H9 (cell line): ENCODE measurements at regions not wholly inside any gene's neighbourhood (a gene's known extent, or its start where the extent isn't known, plus 50 kb on each side); places are given as distances from the start of the nearest gene placed in this dataset.

Experiments used
- DNase-seq: peaks from one replicate; pipeline ENCODE4 v3.0.0-alpha.2; 2017
- H2AFZ ChIP-seq: one replicate; pipeline ENCODE4 v1.6.1; 2013; ENCODE audit warnings: mild to moderate bottlenecking, low read length, control low read depth, moderate library complexity
- H2AK5ac ChIP-seq: 2 replicates; pipeline ENCODE4 v1.6.1; 2013; ENCODE audit warnings: low read length, control low read depth, mixed read lengths; ENCODE audit not compliant: insufficient read length
- H2BK120ac ChIP-seq: one replicate; pipeline ENCODE4 v1.6.1; 2013; ENCODE audit warnings: low read depth, mild to moderate bottlenecking, low read length, control low read depth, inconsistent platforms; ENCODE audit not compliant: poor library complexity, severe bottlenecking
- H2BK12ac ChIP-seq: 2 replicates; pipeline ENCODE4 v1.6.1; 2013; ENCODE audit warnings: low read length, control low read depth, mixed read lengths, low read depth; ENCODE audit not compliant: insufficient read length
- H2BK15ac ChIP-seq: 2 replicates; pipeline ENCODE4 v1.6.1; 2013; ENCODE audit warnings: low read depth, low read length, control low read depth
- H2BK20ac ChIP-seq: one replicate; pipeline ENCODE4 v1.6.1; 2013; ENCODE audit warnings: low read depth, mild to moderate bottlenecking, low read length, control low read depth, inconsistent platforms; ENCODE audit not compliant: poor library complexity, severe bottlenecking
- H2BK5ac ChIP-seq: 2 replicates; pipeline ENCODE4 v1.6.1; 2013; ENCODE audit warnings: low read length, control low read depth, mixed read lengths; ENCODE audit not compliant: insufficient read length
- H3K14ac ChIP-seq: 2 replicates; pipeline ENCODE4 v1.6.1; 2013; ENCODE audit warnings: low read length, control low read depth; ENCODE audit not compliant: insufficient read depth
- H3K18ac ChIP-seq: 2 replicates; pipeline ENCODE4 v1.6.1; 2013; ENCODE audit warnings: low read depth, mild to moderate bottlenecking, mixed read lengths, low read length, control low read depth; ENCODE audit not compliant: insufficient read length
- H3K23ac ChIP-seq: 2 replicates; pipeline ENCODE4 v1.6.1; 2013; ENCODE audit warnings: low read length, control low read depth, mixed read lengths, low read depth; ENCODE audit not compliant: insufficient read length
- H3K23me2 ChIP-seq: 2 replicates; pipeline ENCODE4 v1.6.1; 2013; ENCODE audit warnings: low read depth, mild to moderate bottlenecking, mixed read lengths, low read length, control low read depth; ENCODE audit not compliant: insufficient read length, poor library complexity, severe bottlenecking
- H3K27ac ChIP-seq: 2 replicates; pipeline ENCODE4 v1.5.1; 2013; ENCODE audit warnings: low read length, control low read depth, mixed read lengths, low read depth; ENCODE audit not compliant: insufficient read length
- H3K27me3 ChIP-seq: 2 replicates; pipeline ENCODE4 v1.6.1; 2013; ENCODE audit warnings: low read length, control low read depth, inconsistent platforms; ENCODE audit not compliant: insufficient read depth
- H3K4ac ChIP-seq: 2 replicates; pipeline ENCODE4 v1.6.1; 2013; ENCODE audit warnings: low read depth, mild to moderate bottlenecking, control low read depth, inconsistent platforms, low read length, moderate library complexity
- H3K4me1 ChIP-seq: 2 replicates; pipeline ENCODE4 v1.6.1; 2013; ENCODE audit warnings: low read length, control low read depth, inconsistent platforms; ENCODE audit not compliant: insufficient read depth
- H3K4me2 ChIP-seq: 2 replicates; pipeline ENCODE4 v1.6.1; 2013; ENCODE audit warnings: low read length, control low read depth, mixed read lengths; ENCODE audit not compliant: insufficient read length, insufficient read depth
- H3K56ac ChIP-seq: 2 replicates; pipeline ENCODE4 v1.6.1; 2013; ENCODE audit warnings: low read depth, mild to moderate bottlenecking, mixed read lengths, low read length, control low read depth; ENCODE audit not compliant: insufficient read length
- H3K79me1 ChIP-seq: 2 replicates; pipeline ENCODE4 v1.6.1; 2013; ENCODE audit warnings: low read depth, mild to moderate bottlenecking, moderate library complexity, low read length, control low read depth, inconsistent platforms; ENCODE audit not compliant: insufficient read depth, poor library complexity, severe bottlenecking
- H3K79me2 ChIP-seq: 2 replicates; pipeline ENCODE4 v1.6.1; 2013; ENCODE audit warnings: low read length, control low read depth, inconsistent platforms; ENCODE audit not compliant: insufficient read depth
- H3K9ac ChIP-seq: 2 replicates; pipeline ENCODE4 v1.6.1; 2013; ENCODE audit warnings: low read length, control low read depth, mixed read lengths; ENCODE audit not compliant: insufficient read length; ENCODE audit errors: extremely low read depth
- H3K9me3 ChIP-seq: one replicate; pipeline ENCODE4 v1.6.1; 2013; ENCODE audit warnings: low read depth, low read length, inconsistent platforms; ENCODE audit not compliant: control insufficient read depth
- H3T11ph ChIP-seq: one replicate; pipeline ENCODE4 v1.6.1; 2013; ENCODE audit warnings: mild to moderate bottlenecking, low read length, control low read depth, inconsistent platforms
- H4K20me1 ChIP-seq: one replicate; pipeline ENCODE4 v1.6.1; 2013; ENCODE audit not compliant: control insufficient read depth, insufficient read length, insufficient read depth
- H4K5ac ChIP-seq: 2 replicates; pipeline ENCODE4 v1.6.1; 2013; ENCODE audit warnings: low read depth, mild to moderate bottlenecking, mixed read lengths, low read length, control low read depth; ENCODE audit not compliant: insufficient read length
- H4K8ac ChIP-seq: replicated peaks from 2 replicates; pipeline ENCODE4 v1.6.1; 2013; ENCODE audit warnings: low read length, control low read depth, mixed read lengths, low read depth; ENCODE audit not compliant: insufficient read length
- H4K91ac ChIP-seq: 2 replicates; pipeline ENCODE4 v1.6.1; 2013; ENCODE audit warnings: low read depth, mild to moderate bottlenecking, moderate library complexity, mixed read lengths, low read length, control low read depth; ENCODE audit not compliant: insufficient read length
- H3K27ac Mint-ChIP-seq, 3 experiments: 2 replicates in 2 of 3; 3 replicates in 1 of 3; pipeline ENCODE4 v1.8.0; 2020 to 2021; ENCODE audit warnings: mixed read lengths in 3 of 3, mild to moderate bottlenecking in 1 of 3, moderate library complexity in 1 of 3
- H3K27me3 Mint-ChIP-seq: 2 replicates; pipeline ENCODE4 v1.8.0; 2021; ENCODE audit warnings: low read depth, mild to moderate bottlenecking, moderate library complexity, mixed read lengths
- H3K36me3 Mint-ChIP-seq, 3 experiments: 2 replicates in 2 of 3; 3 replicates in 1 of 3; pipeline ENCODE4 v1.8.0; 2020 to 2021; ENCODE audit warnings: low read depth in 3 of 3, mixed read lengths in 3 of 3; ENCODE audit not compliant: insufficient read depth in 1 of 3
- H3K4me1 Mint-ChIP-seq, 2 experiments: 2 replicates each; pipeline ENCODE4 v1.8.0; 2020; ENCODE audit warnings: mixed read lengths in 2 of 2
- H3K4me3 Mint-ChIP-seq, 2 experiments: 2 replicates in 1 of 2; 3 replicates in 1 of 2; pipeline ENCODE4 v1.8.0; 2020 to 2021; ENCODE audit warnings: mild to moderate bottlenecking in 2 of 2, mixed read lengths in 2 of 2, moderate library complexity in 1 of 2
- H3K9me3 Mint-ChIP-seq, 2 experiments: 2 replicates in 1 of 2; 3 replicates in 1 of 2; pipeline ENCODE4 v1.8.0; 2020; ENCODE audit warnings: mild to moderate bottlenecking in 2 of 2, mixed read lengths in 2 of 2, moderate library complexity in 1 of 2
- WGBS: extraction: QIAGEN DNeasy Blood & Tissue Kit; methylation state at CpG from one replicate; pipeline ENCODE4 v1.1.7; 2013; ENCODE audit warnings: missing lambda C conversion rate, low lambda C conversion rate, mixed read lengths; ENCODE audit not compliant: insufficient read length; ENCODE audit errors: extremely low coverage; 5-methylcytosine and 5-hydroxymethylcytosine counted together
- TF ChIP-seq, protein P1 (sequence below): fragments of 200-600 bp; sonication (generic); conservative IDR thresholded peaks from 3 replicates; pipeline ENCODE4 v1.8.0; 2021; ENCODE audit warnings: antibody characterized with exemption, mild to moderate bottlenecking

DNA sequence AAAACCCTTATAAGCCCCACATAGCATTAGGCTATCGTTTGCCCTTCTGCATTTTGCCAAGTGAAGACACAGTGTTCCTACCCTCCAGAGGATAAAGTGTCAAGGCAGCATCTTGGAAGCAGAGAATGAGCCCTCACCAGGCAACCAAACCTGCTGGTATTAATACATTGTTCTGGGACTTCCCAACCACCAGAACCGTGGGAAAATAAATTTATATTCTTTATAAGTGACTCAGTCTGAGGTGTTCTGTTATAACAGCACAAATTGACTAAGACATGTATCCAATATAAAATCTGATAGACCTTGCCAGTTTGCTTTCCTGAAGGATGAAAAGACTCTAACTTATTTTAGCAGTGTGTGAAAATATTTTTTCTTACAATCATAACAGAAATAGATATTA is 792.5 kb upstream of the LRRC4C start:
- H3K27ac Mint-ChIP-seq, result no peak overlapping the region

More for the DNA sequence above, 792.5 kb upstream of the LRRC4C start:
- Mint-ChIP-seq H3K36me3 (peaks cover 0 to 10% (median 0%) of the 10 kb centered on the region in 3 experiments; a peak in 2 of 7 replicates), H3K27me3 (no peaks in the 10 kb centered on the region), H3K4me3 (no peak overlapping the region), H3K4me1 (0 out of 4 replicates have a peak, but pooled peaks cover 0 to 2% of the 10 kb centered on the region in 2 experiments), H3K9me3 (peaks cover 6% of the 10 kb centered on the region in 2 experiments; a peak in 4 of 5 replicates)
- H3K79me2 ChIP-seq, result no peaks in the 10 kb centered on the region
- H3K9me3 ChIP-seq, result no peaks in the 10 kb centered on the region
- no peak overlapping the region for H3T11ph ChIP-seq
- no CpG with 5 or more reads among the region's 2 CpGs for WGBS
- H3K27me3 ChIP-seq, result no peaks in the 10 kb centered on the region
- H2BK20ac ChIP-seq, result no peak overlapping the region
- no peak overlapping the region for H4K8ac ChIP-seq
- no peaks in the 10 kb centered on the region for H3K23me2 ChIP-seq
- H3K79me1 ChIP-seq, result no peaks in the 10 kb centered on the region
- no peak overlapping the region for H3K23ac ChIP-seq
- no peak overlapping the region for H3K14ac ChIP-seq
- no peak for DNase-seq
- H4K91ac ChIP-seq, result no peak overlapping the region
- H2BK5ac ChIP-seq, result no peak overlapping the region
- no peak overlapping the region for H4K5ac ChIP-seq
- H3K18ac ChIP-seq, result no peak overlapping the region
- no peak overlapping the region for H3K27ac ChIP-seq
- TF ChIP-seq, protein P1, sequence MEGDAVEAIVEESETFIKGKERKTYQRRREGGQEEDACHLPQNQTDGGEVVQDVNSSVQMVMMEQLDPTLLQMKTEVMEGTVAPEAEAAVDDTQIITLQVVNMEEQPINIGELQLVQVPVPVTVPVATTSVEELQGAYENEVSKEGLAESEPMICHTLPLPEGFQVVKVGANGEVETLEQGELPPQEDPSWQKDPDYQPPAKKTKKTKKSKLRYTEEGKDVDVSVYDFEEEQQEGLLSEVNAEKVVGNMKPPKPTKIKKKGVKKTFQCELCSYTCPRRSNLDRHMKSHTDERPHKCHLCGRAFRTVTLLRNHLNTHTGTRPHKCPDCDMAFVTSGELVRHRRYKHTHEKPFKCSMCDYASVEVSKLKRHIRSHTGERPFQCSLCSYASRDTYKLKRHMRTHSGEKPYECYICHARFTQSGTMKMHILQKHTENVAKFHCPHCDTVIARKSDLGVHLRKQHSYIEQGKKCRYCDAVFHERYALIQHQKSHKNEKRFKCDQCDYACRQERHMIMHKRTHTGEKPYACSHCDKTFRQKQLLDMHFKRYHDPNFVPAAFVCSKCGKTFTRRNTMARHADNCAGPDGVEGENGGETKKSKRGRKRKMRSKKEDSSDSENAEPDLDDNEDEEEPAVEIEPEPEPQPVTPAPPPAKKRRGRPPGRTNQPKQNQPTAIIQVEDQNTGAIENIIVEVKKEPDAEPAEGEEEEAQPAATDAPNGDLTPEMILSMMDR, result no peak
- H3K56ac ChIP-seq, result no peak overlapping the region
- no peak overlapping the region for H2BK120ac ChIP-seq
- H2AK5ac ChIP-seq, result no peak overlapping the region
- no peaks in the 10 kb centered on the region for H3K4me1 ChIP-seq
- no peak overlapping the region for H2AFZ ChIP-seq
- H3K9ac ChIP-seq, result no peak overlapping the region
- H2BK15ac ChIP-seq, result no peak overlapping the region
- no peak overlapping the region for H3K4ac ChIP-seq
- no peak overlapping the region for H3K4me2 ChIP-seq
- H4K20me1 ChIP-seq, result no peaks in the 10 kb centered on the region
- H2BK12ac ChIP-seq, result no peak overlapping the region
